NCI-H1417 (cell line): ENCODE measurements at regions not wholly inside any gene's neighbourhood (a gene's known extent, or its start where the extent isn't known, plus 50 kb on each side); places are given as distances from the start of the nearest gene placed in this dataset.
A peak's percentile ranks its signal among the peaks of the same experiment; 100 is the strongest.

Experiments
- DNase-seq, 3 experiments: peaks; one replicate each; lab custom pipeline; 2025; lab: John Stamatoyannopoulos, UW

- DNase-seq: peak; percentile 60 to 98 (median 96)
Measured at GRCh38 chr20:46811224-46812084, 83.2 kb upstream of the EYA2 start.

DNA sequence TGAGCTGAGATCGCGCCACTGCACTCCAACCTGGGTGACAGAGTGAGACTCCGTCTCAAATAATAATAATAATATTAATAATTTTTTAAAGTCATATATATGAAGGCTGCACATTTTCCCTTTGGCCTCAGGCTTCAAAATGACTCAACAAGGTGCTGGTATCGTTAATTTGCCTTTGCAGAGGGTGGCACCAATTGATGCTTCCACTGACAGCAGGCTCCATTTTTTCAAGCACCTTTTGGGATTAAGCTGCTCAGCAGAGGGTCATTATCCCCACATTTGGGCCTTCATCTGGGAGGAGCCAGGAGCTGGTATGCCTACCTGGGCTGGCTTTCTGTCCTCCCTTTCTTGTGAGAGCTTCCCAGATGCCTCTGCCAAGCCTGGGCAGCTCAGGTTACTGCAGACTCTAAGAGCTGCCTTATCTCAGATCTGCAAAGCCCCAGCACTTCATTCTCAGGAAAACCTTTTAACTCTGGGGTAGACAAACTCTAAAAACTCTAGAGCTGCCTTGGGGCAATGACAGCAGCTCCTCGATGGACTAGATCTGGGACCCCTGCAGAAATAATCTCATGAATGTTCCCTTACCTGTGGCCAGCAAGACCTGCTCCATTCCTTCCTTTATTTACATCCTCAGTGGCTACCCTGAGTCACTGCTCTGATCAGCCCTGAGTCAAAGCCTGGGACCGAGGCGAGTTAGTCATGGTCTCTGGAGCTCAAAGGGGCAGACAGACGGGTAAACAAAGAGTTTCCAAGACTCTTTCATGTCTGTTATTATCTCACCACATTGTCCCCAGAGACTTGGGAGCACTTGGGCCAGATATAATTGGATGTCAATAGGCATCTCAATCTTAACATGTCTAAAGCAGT lies 80.0 kb upstream of the EYA2 start:
- DNase-seq: peak; percentile 44 to 75 (median 71)

GRCh38 chr20:46816097-46816496 lies 78.5 kb upstream of the EYA2 start:
- no peak for DNase-seq

DNA sequence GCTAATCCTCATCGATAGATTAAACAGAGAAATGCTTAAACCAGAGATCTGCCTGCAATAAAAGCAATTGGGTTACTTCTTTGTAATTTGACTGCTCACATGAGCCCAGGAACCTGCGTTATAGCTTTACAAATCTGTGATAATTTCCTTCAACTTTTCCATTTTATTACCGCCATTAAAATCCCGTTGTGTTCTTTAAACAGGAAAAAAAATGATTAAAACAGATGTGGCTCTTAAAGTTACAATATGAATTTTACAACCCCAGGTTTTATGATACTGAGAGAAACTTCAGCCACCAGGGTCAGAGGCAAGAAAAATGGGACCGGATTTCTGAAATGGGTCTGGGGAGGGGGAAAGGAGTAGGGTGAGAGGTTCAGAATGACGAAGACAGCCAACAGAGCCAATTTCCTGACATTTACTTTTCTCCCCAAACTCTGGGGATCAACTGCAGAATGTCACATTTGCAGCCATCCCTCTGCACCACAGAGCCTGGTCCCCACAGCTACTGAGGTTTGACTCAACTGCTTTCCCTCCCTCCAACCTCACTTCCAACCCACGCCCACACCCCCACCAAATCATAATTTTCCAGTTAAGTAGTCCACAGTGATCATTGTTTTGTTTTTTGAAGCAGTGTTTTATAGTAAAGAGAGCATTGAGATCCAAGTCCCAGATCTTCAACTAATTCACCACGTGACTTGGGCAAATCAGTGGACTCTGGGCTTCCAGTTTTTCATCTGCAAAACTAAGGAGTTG lies 77.6 kb upstream of the EYA2 start:
- no peak for DNase-seq

DNA sequence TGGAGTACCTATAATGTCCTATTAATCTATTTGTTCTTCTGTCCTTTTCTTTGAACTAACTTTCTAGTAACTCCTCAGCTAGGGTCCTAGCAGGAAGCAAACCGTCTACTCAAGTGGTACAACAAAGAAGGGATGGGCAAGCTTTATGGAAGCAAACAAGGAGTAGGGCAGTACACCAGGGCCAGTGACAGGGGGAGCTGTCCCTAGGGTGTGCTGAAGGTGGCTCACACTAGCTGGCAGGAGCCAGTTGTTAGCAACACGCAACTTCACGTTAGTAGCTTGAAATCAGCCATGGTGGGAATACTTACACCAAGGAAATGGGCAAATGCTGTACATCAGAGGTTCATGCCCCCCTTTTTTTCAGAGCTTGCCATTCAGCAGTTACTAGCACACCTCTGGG lies 74.0 kb upstream of the EYA2 start:
- peak in 1 of 3 experiments; percentile 25 for DNase-seq

- DNase-seq: no peak
Measured at GRCh38 chr20:46823271-46823751, 71.3 kb upstream of the EYA2 start.

DNA sequence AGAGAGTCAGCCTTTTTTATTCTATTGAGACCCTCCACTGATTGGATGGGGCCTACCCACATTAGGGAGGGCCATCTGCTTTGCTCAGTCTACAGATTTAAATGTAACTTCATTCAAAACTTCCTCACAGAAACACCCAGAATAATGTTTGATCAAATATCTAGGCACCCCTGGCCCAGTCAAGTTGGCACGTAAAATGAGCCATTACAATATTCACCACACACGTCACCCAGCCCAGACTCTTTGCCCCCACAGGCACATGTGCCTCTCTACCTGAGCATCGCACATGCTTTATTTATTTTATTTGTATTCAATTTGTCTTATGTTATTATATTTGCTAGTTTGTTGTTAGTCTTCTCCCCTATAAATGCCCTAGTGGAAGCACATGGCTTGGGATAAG lies 70.9 kb upstream of the EYA2 start:
- no peak for DNase-seq

- DNase-seq: no peak
Measured at GRCh38 chr20:46826343-46826984, 68.2 kb upstream of the EYA2 start.

DNA sequence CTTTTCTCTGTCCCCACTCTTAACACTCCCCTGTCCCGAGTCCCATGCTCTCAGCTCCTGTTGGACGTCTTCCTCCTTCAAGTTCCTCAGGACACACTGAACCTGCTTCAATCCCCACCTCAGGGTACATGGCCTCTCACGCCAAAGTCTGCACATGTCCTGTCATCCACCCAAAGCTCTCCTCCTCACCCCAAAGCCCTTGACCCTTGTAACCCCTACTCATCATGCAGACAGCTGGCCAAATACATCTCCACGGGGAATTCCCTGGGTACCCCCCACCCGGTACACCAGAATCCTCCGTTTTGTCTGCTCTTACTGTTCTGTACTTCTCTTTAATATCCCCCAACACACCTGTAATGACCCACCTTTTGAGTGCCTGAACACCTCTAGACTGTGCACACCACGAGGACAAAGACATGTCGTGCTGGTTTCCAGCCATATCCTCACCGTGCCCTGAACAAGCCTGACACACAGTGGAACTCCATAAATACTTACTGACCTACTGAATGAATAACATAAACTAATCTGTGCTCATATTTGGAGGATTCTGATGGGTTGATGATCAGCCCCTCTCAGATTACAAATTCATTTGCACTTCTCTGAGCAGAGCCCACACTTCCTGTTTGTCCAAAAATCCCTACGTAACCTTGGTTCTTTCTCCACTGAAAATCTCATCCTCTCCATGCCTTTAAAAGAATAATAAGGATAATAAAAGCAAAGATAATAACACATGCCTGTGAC lies 66.8 kb upstream of the EYA2 start:
- peak in 1 of 3 experiments; percentile 21 for DNase-seq

DNA sequence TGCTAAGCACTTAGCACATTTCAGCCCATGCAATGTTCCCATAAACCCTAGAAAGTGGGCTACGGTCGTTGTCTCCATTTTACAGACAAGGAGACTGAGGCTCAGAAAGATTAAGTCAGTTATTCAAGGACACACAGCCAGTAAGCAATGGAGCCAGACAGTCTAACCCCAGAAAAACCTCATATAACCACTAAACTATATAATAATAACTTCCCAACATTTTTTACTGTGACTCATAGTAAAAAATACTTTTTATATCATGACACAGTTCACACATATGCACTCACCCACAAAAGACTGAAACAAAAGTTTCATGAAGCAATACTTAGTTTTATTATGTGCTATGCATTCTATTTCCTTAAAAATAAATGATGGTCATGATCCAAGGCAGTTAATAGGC lies 66.2 kb upstream of the EYA2 start:
- DNase-seq: no peak

DNA sequence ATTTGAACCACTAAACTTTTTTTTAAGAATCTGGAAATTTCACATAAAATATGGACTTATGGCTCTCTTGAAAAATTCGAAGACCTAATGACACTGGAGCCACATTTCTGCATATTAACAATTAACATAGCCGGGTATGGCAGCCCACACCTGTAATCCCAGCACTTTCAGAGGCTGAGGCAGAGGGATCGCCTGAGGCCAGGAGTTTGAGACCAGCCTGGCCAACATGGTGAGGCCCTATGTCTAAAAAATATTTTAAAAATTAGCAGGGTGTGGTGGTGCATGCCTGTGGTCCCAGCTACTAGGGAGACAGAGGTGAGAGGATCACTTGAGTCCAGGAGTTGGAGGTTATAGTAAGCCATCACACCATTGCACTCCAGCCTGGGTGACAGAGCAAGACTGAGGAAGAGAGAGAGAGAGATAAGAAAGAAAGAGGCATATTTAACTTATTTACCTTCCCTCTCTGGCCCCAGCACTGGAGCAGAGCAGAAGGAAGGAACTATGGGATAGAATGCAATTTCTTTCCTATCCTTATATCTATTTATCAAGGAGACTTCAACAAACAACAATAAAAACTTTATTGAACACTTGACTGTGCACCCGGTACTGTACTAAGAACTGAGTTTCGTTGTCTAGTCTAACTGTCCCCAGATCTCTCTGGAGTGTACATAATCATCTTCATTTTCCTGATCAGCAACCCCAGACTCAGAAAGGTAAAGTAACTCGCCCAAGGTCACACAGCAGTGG lies 63.6 kb upstream of the EYA2 start:
- no peak for DNase-seq

DNA sequence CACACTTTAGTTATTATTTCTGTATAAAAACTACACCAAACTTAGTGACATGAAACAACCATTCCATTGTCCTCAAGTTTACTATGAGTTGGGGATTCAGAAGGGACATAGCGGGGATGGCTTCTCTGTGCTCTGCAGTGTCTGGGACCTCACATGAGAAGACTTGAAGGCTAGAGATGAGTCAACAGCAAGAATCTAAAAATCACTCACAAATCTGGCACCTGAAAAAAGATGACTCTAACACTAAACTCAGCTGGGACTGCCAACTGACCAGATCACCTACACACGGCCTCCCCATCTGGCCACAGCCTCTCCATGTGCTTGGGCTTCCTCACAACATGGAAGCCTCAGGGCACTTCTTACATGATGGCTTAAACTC lies 63.0 kb upstream of the EYA2 start:
- no peak for DNase-seq

DNA sequence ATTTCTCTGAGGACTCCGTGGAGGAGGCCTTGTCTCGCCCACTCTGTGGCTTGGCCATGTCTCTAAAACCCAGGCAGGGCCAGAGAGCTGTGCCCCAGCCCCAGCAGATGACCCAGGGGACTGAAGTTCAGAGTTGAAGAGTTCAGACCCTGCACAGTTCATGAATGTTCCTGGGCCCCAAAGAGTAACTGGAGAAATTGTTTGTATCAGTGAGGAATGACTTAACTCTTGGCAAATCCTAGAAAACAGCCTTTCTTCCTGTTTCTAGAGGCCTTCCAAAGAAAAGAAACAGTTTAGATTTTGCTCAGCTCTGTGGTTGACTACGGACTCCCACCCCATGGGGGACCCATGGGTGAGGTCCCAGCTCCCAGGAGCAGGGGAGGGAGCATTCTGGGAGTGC lies 62.1 kb upstream of the EYA2 start:
- no peak for DNase-seq

DNA sequence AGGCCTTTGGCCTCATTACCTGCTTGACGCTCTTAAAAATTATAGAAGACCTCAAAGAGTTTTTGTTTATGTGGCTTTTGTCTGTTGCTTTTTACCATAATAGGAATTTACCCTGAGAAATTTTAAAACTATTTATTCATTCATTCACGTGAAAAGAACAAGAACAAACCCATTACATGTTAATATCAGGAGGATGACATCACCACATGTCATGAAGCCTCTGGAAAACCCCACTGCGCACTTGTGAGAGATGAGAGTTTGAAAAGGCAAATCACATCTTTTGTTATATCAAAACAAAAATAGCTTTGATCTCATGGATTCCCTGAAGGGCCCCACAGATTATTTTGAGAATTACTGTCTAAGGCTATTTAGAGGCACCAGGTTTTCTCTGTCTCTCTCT lies 61.3 kb upstream of the EYA2 start:
- no peak for DNase-seq

GRCh38 chr20:46835418-46835817 lies 59.2 kb upstream of the EYA2 start:
- no peak for DNase-seq

- no peak for DNase-seq
Measured at GRCh38 chr20:46837083-46837482, 57.6 kb upstream of the EYA2 start.

- DNase-seq: no peak
Measured at GRCh38 chr20:46838011-46838410, 56.6 kb upstream of the EYA2 start.

DNA sequence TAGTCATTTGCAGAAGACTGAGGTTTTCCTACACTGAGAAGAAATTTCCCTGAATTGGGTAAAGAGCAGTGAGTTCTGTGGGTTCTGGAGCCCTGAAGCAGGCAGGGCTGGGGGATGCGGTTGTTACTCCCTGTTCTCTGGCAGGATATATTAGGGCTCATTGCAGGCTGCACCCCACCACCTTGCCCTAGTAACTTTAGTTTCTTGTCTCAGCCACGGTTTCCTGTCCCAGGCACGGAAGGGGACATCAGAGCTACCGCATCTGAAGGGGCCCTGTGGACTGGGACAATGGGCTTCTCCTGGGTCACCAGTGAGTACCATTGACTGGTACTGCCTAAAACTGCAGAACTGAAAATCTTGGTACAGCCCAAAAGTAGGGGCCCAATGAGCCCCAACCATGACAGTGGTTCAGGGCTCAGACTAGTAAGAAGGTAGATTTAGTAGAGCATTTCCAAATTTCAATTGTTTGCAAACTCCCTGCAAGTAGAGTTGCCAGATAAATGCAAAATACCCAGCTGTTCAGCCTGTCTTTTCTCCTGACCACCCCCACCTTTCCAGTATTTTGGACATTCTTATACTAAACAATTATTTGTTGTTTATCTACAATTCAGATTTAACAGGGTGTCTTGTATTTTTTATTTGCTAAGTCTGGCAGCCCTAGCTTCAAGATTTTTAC lies 54.5 kb upstream of the EYA2 start:
- DNase-seq: no peak
